PFSK-1 (cell line): ENCODE measurements at regions not wholly inside any gene's neighbourhood (a gene's known extent, or its start where the extent isn't known, plus 50 kb on each side); places are given as distances from the start of the nearest gene placed in this dataset.

ENCODE experiments used
- FOXP2 ChIP-seq: optimal IDR thresholded peaks from 2 replicates; pipeline ENCODE3; 2011; ENCODE audit warnings: borderline replicate concordance, control low read depth, inconsistent platforms; ENCODE audit not compliant: insufficient read depth; ENCODE audit errors: extremely low read length, extremely low read depth
- POLR2AphosphoS5 ChIP-seq: IDR thresholded peaks from 2 replicates; pipeline ENCODE4 v1.6.1; 2012; ENCODE audit warnings: low read depth, mild to moderate bottlenecking, control low read depth, low read length, moderate library complexity
- SIN3A ChIP-seq: IDR thresholded peaks from 2 replicates; pipeline ENCODE4 v1.6.1; 2012; ENCODE audit warnings: mild to moderate bottlenecking, low read length, moderate library complexity, borderline replicate concordance; ENCODE audit not compliant: insufficient read depth
- TAF1 ChIP-seq: IDR thresholded peaks from 2 replicates; pipeline ENCODE4 v1.6.1; 2012; ENCODE audit warnings: low read length, control low read depth, borderline replicate concordance; ENCODE audit not compliant: insufficient read depth
- TF ChIP-seq, protein P1 (sequence below), 2 experiments: IDR thresholded peaks; 2 replicates each; pipeline versions ENCODE4 v1.6.1 to v1.8.0; 2011 to 2012; ENCODE audit warnings: low read depth in 2 of 2, low read length in 2 of 2, control low read depth in 1 of 2, inconsistent platforms in 1 of 2, mild to moderate bottlenecking in 1 of 2, moderate library complexity in 1 of 2; ENCODE audit not compliant: insufficient read depth in 1 of 2

DNA sequence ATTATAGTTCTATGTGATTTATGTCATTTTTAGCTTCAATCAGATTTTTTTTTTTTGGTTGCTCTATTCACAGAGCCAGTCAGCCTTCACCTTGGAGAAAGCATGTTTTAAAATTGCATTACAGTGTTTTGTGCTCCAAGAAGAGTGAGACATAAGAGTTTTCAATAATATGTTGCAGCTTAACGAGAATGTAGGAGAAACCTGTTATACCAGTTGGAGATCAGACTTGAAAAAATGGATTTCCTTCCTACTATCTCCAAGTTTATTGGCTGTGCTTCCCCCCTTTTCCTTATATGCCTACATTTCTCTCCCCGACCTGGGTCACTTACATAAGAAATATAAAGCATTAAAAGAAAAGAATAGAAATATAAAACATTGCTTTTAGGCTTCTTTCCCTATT is 123.9 kb upstream of the ARGLU1 start:
- no peak for TF ChIP-seq SIN3A
- TF ChIP-seq POLR2AphosphoS5 = no peak
- TF ChIP-seq FOXP2 = no peak
- TF ChIP-seq, protein P1, sequence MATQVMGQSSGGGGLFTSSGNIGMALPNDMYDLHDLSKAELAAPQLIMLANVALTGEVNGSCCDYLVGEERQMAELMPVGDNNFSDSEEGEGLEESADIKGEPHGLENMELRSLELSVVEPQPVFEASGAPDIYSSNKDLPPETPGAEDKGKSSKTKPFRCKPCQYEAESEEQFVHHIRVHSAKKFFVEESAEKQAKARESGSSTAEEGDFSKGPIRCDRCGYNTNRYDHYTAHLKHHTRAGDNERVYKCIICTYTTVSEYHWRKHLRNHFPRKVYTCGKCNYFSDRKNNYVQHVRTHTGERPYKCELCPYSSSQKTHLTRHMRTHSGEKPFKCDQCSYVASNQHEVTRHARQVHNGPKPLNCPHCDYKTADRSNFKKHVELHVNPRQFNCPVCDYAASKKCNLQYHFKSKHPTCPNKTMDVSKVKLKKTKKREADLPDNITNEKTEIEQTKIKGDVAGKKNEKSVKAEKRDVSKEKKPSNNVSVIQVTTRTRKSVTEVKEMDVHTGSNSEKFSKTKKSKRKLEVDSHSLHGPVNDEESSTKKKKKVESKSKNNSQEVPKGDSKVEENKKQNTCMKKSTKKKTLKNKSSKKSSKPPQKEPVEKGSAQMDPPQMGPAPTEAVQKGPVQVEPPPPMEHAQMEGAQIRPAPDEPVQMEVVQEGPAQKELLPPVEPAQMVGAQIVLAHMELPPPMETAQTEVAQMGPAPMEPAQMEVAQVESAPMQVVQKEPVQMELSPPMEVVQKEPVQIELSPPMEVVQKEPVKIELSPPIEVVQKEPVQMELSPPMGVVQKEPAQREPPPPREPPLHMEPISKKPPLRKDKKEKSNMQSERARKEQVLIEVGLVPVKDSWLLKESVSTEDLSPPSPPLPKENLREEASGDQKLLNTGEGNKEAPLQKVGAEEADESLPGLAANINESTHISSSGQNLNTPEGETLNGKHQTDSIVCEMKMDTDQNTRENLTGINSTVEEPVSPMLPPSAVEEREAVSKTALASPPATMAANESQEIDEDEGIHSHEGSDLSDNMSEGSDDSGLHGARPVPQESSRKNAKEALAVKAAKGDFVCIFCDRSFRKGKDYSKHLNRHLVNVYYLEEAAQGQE (IDR thresholded peaks at IDR 0.05; ENCODE audit: insufficient read depth in 1 of 2, low read depth in 2 of 2, low read length in 2 of 2) = no peak
- TF ChIP-seq TAF1 = no peak

- TF ChIP-seq, protein P1 (IDR thresholded peaks at IDR 0.05; ENCODE audit: insufficient read depth in 1 of 2, low read depth in 2 of 2, low read length in 2 of 2) = no peak
- TF ChIP-seq POLR2AphosphoS5 = no peak
- TF ChIP-seq FOXP2 = no peak
- no peak for TF ChIP-seq SIN3A
- no peak for TF ChIP-seq TAF1
These were observed 123.4 kb upstream of the ARGLU1 start for GRCh38 chr13:106691341-106691740.

GRCh38 chr13:106690779-106691178 is 122.8 kb upstream of the ARGLU1 start:
- TF ChIP-seq, protein P1 (IDR thresholded peaks at IDR 0.05; ENCODE audit: insufficient read depth in 1 of 2, low read depth in 2 of 2, low read length in 2 of 2) = no peak
- no peak for TF ChIP-seq POLR2AphosphoS5
- TF ChIP-seq FOXP2 = no peak
- TF ChIP-seq SIN3A = no peak
- TF ChIP-seq TAF1 = no peak

DNA sequence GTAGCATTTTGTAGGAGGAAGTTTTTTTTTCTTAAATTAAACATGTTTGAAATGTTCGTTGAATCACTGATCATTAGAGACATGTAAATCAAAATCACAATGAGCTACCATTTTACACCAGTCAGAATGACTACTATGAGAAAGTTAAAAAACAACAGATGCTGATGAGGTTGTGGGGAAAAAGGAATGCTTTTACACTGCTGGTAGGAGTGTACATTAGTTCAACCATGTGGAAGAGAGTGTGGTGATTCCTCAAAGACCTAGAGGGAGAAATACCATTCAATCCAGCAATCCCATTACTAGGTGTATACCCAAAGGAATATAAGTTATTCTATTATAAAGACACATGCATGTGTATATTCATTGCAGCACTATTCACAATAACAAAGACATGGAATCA is 122.0 kb upstream of the ARGLU1 start:
- TF ChIP-seq, protein P1 (IDR thresholded peaks at IDR 0.05; ENCODE audit: insufficient read depth in 1 of 2, low read depth in 2 of 2, low read length in 2 of 2) = no peak
- TF ChIP-seq POLR2AphosphoS5 (no peak), SIN3A (no peak), TAF1 (no peak), FOXP2 (no peak)

- TF ChIP-seq, protein P1 (IDR thresholded peaks at IDR 0.05; ENCODE audit: insufficient read depth in 1 of 2, low read depth in 2 of 2, low read length in 2 of 2) = no peak
- no peak for TF ChIP-seq TAF1
- no peak for TF ChIP-seq SIN3A
- no peak for TF ChIP-seq POLR2AphosphoS5
- no peak for TF ChIP-seq FOXP2
These were observed 121.0 kb upstream of the ARGLU1 start for GRCh38 chr13:106688940-106689339.
